ENCODE measurements at regions not wholly inside any gene's neighbourhood (a gene's known extent, or its start where the extent isn't known, plus 50 kb on each side); places are given as distances from the start of the nearest gene placed in this dataset.

DNA sequence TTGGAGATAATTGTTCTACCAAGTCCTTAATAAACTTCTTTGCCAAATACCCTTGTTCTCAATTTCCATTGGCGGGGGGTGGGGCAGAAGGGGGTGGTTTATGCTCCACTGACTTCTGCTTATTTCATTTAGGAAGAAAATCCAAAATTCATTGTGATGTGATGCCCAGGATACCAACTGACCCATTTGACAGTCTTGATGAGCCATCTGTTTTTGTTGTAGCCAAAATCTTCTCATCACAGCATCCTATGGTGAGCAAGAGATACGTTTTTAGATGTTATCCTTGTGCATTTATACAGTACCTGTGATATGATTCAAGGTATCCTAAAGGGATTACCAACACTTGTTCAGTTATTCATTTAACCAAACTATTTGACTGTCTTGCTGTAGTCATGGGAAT, 108.5 kb upstream of the BMP5 start:
- H3K27ac Mint-ChIP-seq (ENCODE audit: unreplicated experiment) = no peak overlapping the region
- TF ChIP-seq, protein P1, sequence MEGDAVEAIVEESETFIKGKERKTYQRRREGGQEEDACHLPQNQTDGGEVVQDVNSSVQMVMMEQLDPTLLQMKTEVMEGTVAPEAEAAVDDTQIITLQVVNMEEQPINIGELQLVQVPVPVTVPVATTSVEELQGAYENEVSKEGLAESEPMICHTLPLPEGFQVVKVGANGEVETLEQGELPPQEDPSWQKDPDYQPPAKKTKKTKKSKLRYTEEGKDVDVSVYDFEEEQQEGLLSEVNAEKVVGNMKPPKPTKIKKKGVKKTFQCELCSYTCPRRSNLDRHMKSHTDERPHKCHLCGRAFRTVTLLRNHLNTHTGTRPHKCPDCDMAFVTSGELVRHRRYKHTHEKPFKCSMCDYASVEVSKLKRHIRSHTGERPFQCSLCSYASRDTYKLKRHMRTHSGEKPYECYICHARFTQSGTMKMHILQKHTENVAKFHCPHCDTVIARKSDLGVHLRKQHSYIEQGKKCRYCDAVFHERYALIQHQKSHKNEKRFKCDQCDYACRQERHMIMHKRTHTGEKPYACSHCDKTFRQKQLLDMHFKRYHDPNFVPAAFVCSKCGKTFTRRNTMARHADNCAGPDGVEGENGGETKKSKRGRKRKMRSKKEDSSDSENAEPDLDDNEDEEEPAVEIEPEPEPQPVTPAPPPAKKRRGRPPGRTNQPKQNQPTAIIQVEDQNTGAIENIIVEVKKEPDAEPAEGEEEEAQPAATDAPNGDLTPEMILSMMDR (conservative IDR thresholded peaks at IDR 0.05) = no peak
- no peak for DNase-seq (ENCODE audit: low read depth, low spot score)
- H3K36me3 Mint-ChIP-seq (ENCODE audit: low read depth) = no peaks in the 10 kb centered on the region
- peaks cover 5% of the 10 kb centered on the region for H3K9me3 Mint-ChIP-seq
- H3K27me3 Mint-ChIP-seq (ENCODE audit: low read depth) = no peaks in the 10 kb centered on the region
- no peak overlapping the region for H3K4me3 Mint-ChIP-seq
- no peaks in the 10 kb centered on the region for H3K4me1 Mint-ChIP-seq

DNA sequence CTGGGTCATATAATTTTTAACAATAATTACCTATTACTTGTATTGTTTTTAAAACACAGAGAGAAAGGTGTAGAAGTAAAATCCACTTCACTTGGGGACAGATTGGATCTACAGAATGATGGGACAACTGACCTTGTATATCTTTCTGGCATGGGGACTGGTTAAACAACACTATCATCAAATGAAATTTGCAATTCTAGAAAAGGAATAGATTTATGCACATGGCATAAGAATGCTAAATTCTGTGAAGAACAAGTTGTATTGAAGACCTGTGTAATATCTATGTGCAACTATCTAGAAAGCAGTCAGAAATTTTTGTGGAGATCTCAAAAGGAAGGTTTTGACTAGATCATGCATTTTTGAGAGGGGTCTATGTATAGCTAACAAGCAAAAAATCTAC, 106.3 kb upstream of the BMP5 start:
- no peak for DNase-seq (ENCODE audit: low read depth, low spot score)
- TF ChIP-seq, protein P1 (conservative IDR thresholded peaks at IDR 0.05) = no peak
- Mint-ChIP-seq H3K27me3 (ENCODE audit: low read depth) (no peaks in the 10 kb centered on the region), H3K36me3 (ENCODE audit: low read depth) (no peaks in the 10 kb centered on the region), H3K4me3 (no peak overlapping the region), H3K9me3 (peaks cover 2% of the 10 kb centered on the region), H3K4me1 (no peaks in the 10 kb centered on the region), H3K27ac (ENCODE audit: unreplicated experiment) (no peak overlapping the region)

DNA sequence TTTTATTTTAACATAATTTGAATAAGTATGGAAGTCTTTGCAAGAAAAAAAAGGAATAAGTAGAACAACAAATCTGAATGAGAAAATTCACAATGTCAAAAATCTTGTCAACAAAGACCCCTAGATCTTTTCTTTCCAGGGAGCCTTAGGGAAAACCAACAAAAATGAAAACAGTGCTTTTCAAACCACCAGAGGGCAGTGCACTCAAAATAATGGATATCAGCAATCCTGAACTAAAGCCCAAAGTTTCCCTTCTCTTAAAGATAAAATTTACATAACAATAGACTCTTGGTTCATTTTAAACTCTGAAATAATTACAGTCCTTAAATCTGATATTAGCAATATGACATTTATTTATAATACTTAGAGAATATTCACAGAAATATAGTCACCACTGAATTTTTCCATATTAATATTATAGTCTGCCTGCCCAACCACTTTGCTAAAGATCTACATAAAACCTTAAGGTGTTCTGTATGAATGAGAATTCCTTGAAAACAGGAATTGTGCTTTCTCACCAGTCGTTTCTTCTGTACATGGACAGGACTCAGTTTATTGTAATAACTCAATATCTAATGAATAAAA, 105.3 kb upstream of the BMP5 start:
- Mint-ChIP-seq H3K4me1 (no peaks in the 10 kb centered on the region), H3K27me3 (ENCODE audit: low read depth) (no peaks in the 10 kb centered on the region)
- DNase-seq (ENCODE audit: low read depth, low spot score) = peak; percentile 58

DNA sequence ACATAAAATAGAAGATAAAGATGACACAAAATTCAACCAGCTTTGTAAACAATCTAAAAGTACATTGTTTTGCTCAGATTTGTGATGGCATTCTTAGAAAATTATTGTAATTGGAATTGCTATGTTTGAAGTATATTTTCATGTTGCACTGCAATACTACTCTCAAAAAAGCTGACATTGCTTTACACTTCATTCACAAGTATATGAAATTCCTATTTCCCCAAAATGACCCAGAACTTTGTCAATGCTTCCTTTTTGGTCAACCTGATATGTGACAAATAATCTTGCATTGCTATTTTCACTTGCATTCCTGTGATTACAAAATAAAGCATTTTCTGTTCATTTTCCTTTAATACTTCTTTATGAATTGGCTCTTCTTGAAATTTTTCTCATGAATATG, 104.1 kb upstream of the BMP5 start:
- H3K4me3 Mint-ChIP-seq = no peak overlapping the region
- peaks cover under 1% of the 10 kb centered on the region for H3K9me3 Mint-ChIP-seq
- H3K27ac Mint-ChIP-seq (ENCODE audit: unreplicated experiment) = no peak overlapping the region
- no peak for DNase-seq (ENCODE audit: low read depth, low spot score)
- TF ChIP-seq, protein P1 (conservative IDR thresholded peaks at IDR 0.05) = no peak
- no peaks in the 10 kb centered on the region for H3K36me3 Mint-ChIP-seq (ENCODE audit: low read depth)
- H3K4me1 Mint-ChIP-seq = no peaks in the 10 kb centered on the region
- H3K27me3 Mint-ChIP-seq (ENCODE audit: low read depth) = no peaks in the 10 kb centered on the region

More for the DNA sequence above, 105.3 kb upstream of the BMP5 start:
- H3K4me3 Mint-ChIP-seq = no peak overlapping the region
- H3K9me3 Mint-ChIP-seq = peaks cover 2% of the 10 kb centered on the region
- TF ChIP-seq, protein P1 (conservative IDR thresholded peaks at IDR 0.05) = peak; percentile 93
- H3K36me3 Mint-ChIP-seq (ENCODE audit: low read depth) = no peaks in the 10 kb centered on the region
- no peak overlapping the region for H3K27ac Mint-ChIP-seq (ENCODE audit: unreplicated experiment)

DNA sequence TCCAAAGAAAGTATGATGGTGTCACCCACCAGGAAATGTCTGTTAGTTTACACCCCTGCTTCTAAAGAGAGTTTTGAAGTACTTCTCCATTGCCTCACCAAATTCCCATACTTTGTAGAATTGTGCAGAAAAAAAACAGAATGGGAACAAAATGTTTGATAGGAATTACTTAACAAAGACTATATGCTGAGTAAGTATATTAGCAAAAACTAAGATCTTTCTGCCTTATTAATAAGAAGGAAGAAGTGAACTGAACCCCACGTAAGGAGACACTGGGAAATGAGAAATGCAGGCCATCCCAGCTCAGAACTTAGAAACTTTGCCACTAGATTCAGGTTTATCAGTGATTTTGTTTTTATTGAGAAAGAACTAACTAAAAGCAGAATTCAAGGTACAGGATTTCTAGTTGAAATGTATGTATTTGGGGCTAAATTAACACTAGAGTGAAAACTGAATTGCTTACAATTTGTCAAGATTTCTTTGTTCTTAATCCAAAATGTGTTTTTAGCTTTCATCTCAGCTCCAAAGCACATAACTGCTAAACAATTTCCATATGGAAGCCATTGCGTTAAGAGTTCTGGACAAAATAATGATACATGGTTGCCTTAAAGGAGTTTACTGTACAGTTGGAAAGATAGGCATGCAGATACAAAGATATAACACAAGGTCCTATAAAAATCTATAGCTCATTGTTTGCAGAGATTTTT, 102.7 kb upstream of the BMP5 start:
- H3K9me3 Mint-ChIP-seq = no peaks in the 10 kb centered on the region
- no peak for DNase-seq (ENCODE audit: low read depth, low spot score)
- TF ChIP-seq, protein P1 (conservative IDR thresholded peaks at IDR 0.05) = no peak
- no peak overlapping the region for H3K27ac Mint-ChIP-seq (ENCODE audit: unreplicated experiment)
- H3K36me3 Mint-ChIP-seq (ENCODE audit: low read depth) = no peaks in the 10 kb centered on the region
- no peak overlapping the region for H3K4me3 Mint-ChIP-seq
- H3K4me1 Mint-ChIP-seq = no peaks in the 10 kb centered on the region
- no peaks in the 10 kb centered on the region for H3K27me3 Mint-ChIP-seq (ENCODE audit: low read depth)
